ENCODE measurements at regions not wholly inside any gene's neighbourhood (a gene's known extent, or its start where the extent isn't known, plus 50 kb on each side); places are given as distances from the start of the nearest gene placed in this dataset.

DNA sequence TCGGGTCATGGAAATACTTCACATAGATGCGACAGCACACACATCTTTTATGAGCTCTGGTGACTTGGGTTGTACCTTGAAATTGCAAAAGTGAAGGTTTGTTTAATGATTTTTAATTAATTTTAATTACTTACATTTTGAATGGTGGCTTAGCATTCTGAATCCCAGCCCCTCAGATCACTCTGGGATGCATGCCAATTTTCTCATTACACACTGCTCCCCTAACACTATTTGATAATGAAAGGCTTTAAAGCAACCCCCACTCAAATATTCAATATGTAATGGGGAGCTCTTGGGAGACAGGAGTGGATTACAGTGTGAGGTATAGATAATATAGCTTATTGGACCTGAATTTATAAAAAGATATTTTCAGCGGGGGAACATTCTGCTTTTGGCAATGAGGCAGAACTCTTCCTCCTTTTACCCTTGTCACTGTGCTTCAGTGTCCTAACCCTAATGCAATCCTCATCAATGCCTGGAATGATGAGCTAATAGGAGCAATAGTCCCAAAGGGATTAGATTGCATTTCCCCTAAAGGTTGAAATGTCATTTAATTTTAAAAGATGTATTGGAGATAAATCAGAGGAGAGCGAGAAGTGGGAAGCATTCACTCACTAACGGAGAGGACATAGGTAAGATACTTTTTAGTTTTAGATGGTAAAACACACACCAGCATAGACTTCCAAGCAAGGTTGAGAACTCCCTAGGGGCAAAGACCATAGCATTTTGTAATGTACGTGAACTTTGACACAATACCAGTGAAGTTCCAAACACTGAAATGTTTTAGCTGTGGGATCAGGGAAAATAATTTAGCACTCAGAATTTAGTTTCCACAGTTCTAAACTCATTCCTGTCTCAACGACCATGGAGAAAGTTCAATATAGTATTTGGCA, 384.1 kb upstream of the PLXNA2 start:
- TF ChIP-seq, protein P1, sequence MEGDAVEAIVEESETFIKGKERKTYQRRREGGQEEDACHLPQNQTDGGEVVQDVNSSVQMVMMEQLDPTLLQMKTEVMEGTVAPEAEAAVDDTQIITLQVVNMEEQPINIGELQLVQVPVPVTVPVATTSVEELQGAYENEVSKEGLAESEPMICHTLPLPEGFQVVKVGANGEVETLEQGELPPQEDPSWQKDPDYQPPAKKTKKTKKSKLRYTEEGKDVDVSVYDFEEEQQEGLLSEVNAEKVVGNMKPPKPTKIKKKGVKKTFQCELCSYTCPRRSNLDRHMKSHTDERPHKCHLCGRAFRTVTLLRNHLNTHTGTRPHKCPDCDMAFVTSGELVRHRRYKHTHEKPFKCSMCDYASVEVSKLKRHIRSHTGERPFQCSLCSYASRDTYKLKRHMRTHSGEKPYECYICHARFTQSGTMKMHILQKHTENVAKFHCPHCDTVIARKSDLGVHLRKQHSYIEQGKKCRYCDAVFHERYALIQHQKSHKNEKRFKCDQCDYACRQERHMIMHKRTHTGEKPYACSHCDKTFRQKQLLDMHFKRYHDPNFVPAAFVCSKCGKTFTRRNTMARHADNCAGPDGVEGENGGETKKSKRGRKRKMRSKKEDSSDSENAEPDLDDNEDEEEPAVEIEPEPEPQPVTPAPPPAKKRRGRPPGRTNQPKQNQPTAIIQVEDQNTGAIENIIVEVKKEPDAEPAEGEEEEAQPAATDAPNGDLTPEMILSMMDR (conservative IDR thresholded peaks at IDR 0.05) = no peak
- H3K27ac ChIP-seq = no peak overlapping the region

DNA sequence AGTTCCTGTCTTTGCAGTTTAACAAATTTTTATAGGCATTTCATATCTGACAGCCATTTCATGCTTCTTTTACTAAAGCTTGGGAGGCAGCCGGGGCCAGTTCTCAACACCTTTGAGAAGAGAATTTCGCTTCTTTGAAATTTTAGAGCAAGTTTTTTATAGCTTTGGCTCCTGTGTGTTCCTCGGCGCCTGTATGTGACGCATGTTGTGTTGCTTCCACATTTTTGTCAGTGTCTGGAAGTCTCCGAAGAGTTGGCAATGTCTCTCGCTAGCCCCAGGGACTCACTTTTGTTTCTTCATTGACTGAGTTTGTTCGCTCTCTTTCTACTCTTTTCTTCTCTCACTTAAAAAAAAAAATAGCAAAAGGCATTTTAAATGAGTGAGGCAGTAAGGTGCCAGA, 386.9 kb upstream of the PLXNA2 start:
- TF ChIP-seq, protein P1 (conservative IDR thresholded peaks at IDR 0.05) = no peak
- no peak overlapping the region for H3K27ac ChIP-seq

DNA sequence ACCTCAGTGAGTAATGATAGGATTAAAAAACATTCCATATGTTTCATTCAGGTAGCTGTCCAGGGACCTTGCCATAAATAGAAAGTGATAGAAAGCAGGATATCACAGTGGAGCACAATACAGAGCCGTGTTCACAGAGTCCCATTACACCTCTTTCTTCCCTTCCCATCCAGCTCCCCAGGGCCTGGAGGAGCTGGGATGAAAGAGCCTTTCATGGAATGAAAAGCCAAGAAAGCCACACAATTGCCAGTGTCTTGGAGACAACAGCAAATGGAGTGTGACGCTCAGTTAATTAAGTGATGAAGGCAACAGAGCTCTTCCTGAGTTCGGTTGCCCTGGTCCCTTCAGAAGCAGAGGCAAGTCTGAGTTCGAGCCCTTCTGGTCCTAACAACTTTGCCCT, 387.3 kb upstream of the PLXNA2 start:
- TF ChIP-seq, protein P1 (conservative IDR thresholded peaks at IDR 0.05) = no peak
- no peak overlapping the region for H3K27ac ChIP-seq

DNA sequence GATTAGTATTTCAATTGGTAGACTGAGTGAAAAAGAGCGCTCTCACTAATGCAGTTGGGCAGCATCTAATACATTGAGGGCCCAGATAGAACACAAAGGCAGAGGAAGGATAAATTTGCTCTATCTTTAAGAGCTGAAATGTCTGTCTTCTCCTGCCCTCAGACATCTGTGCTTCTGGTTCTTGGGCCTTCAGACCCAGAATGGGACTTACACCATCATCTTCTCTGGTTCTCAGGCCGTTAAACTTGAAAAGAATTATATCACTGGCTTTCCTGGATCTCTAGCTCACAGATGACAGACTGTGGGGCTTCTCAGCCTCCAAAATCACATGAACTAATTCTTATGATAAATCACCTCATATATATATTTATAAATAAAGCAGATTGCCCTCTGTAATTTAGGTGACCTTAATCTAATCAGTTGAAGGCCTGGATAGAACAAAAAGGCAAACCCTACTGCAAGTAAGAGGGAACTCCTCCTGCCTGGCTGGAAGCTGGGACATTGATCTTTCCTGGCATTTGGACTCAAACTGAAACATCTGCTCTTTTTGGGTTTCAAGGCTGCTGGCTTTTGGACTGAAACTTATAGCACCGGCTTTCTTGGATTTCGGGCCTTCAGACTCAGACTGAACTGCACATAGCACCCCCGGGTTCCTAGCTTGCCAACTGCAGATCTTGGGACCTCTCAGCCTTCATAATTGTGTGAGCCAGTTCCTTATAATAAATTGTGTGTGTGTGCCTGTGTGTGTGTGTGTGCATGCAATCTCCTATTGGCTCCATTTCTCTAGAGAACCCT, 390.4 kb upstream of the PLXNA2 start:
- TF ChIP-seq, protein P1 (conservative IDR thresholded peaks at IDR 0.05) = no peak
- H3K27ac ChIP-seq = no peak overlapping the region

DNA sequence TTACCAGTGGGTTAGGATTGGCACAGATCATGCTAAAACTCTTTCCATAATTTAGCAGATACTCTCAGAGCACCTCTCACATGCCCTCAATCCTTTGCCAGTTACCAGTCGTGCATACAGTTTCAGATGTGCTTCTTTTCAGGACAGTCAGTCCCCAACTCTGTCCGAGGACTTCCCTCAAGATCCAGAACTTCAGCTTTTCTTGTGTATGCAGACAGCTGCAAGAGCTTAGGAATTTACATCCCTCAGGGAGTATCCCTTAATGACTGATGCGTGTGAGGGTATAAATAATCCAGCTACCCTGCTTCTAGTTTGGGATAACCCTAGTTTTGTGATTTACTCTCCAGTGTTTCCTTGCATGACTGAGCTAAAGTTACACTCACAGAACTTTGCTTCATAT, 393.0 kb upstream of the PLXNA2 start:
- TF ChIP-seq, protein P1 (conservative IDR thresholded peaks at IDR 0.05) = no peak
- no peak overlapping the region for H3K27ac ChIP-seq

DNA sequence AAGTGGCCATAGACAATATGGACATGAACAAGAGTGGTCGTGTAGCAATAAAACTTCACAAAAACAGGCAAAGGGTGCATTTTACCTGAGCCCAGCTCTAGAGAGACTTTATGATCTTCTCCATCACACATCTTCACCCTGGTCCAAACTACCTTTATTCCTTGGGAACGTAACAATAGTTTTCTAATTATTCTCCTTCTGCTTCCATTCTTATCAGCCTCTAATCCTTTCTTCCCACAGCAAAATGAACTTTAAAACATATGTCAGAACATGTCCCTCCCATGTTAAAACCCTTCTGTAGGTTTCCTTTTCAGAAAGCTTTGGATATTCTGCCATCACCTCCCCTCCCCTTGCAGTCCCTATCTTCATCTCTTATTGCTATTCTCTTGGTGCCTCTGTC, 395.2 kb upstream of the PLXNA2 start:
- H3K27ac ChIP-seq = no peak overlapping the region
- TF ChIP-seq, protein P1 (conservative IDR thresholded peaks at IDR 0.05) = no peak

DNA sequence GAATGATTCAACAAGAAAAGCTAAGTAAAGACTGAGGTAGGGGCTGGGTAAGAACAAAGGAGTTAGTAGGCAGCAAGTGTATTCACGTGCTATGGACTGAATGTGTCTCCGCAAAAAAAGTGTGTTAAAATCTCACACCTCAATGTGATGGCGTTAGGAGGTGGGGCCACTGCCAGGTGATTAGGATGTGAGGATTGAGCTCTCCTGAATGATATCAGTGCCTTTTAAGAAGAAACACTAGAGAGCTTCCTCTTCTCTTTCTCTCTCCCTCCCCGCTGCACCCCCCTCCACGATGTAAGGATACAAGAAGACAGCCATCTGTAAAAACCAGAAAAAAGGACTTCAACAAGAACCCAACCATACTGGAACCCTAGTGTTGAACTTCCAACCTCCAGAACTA, 396.1 kb upstream of the PLXNA2 start:
- TF ChIP-seq, protein P1 (conservative IDR thresholded peaks at IDR 0.05) = no peak
- H3K27ac ChIP-seq = no peak overlapping the region
